IMR-90 (cell line): ENCODE measurements at regions not wholly inside any gene's neighbourhood (a gene's known extent, or its start where the extent isn't known, plus 50 kb on each side); places are given as distances from the start of the nearest gene placed in this dataset.

Experiments used
- ATAC-seq: fragments of 200-7000 bp; cut with Tn5 transposase; 2 replicates; pipeline ENCODE4 v1.9.1; 2020; ENCODE audit warnings: low read depth, mild to moderate bottlenecking, moderate library complexity
- BruUV-seq: library from RNA; stranded (reverse); fragments of 400-500 nt; replicated peaks from 2 replicates; lab custom pipeline; 2021; lab: Mats Ljungman, UMichigan
- CTCF ChIA-PET: fragments of 300-600 bp; formaldehyde crosslinking; extraction: SDS; loops from one replicate; lab custom pipeline; 2021; ENCODE audit warnings: antibody characterized with exemption; lab: Yijun Ruan, JAX
- POLR2A ChIA-PET: fragments of 300-600 bp; sonication (Branson Sonifier 250); formaldehyde crosslinking; loops from one replicate; lab custom pipeline; 2022; ENCODE audit warnings: antibody characterized with exemption; ENCODE audit not compliant: unreplicated experiment; lab: Charles Lee
- DNase-seq: peaks from one replicate; pipeline ENCODE4 v3.0.0; 2013
- H2AFZ ChIP-seq: replicated peaks from 2 replicates; pipeline ENCODE3; 2013; ENCODE audit warnings: low read length, mild to moderate bottlenecking; ENCODE audit not compliant: poor library complexity
- H2AK5ac ChIP-seq: 2 replicates; pipeline ENCODE4 v1.6.1; 2013; ENCODE audit warnings: low read depth, low read length, inconsistent platforms
- H2AK9ac ChIP-seq: replicated peaks from 2 replicates; pipeline ENCODE3; 2013; ENCODE audit warnings: mild to moderate bottlenecking, low read depth, low read length, moderate library complexity; ENCODE audit not compliant: poor library complexity
- H2BK120ac ChIP-seq: 2 replicates; pipeline ENCODE4 v1.6.1; 2013; ENCODE audit warnings: low read depth, low read length, inconsistent platforms
- H2BK15ac ChIP-seq: 3 replicates; pipeline ENCODE4 v1.6.1; 2013; ENCODE audit warnings: low read depth, low read length, inconsistent platforms
- H2BK20ac ChIP-seq: 2 replicates; pipeline ENCODE4 v1.6.1; 2013; ENCODE audit warnings: low read depth, mild to moderate bottlenecking, inconsistent platforms, low read length, moderate library complexity
- H2BK5ac ChIP-seq: 2 replicates; pipeline ENCODE4 v1.6.1; 2013; ENCODE audit warnings: mild to moderate bottlenecking, low read depth, low read length, inconsistent platforms; ENCODE audit not compliant: poor library complexity, severe bottlenecking
- H3K14ac ChIP-seq: replicated peaks from 2 replicates; pipeline ENCODE4 v1.6.1; 2013; ENCODE audit warnings: low read depth, low read length, inconsistent platforms
- H3K18ac ChIP-seq: 2 replicates; pipeline ENCODE4 v1.6.1; 2013; ENCODE audit warnings: low read depth, low read length, control low read depth
- H3K23ac ChIP-seq: 2 replicates; pipeline ENCODE4 v1.6.1; 2013; ENCODE audit warnings: low read depth, low read length, inconsistent platforms
- H3K27ac ChIP-seq: 2 replicates; pipeline ENCODE4 v1.5.1; 2013; ENCODE audit warnings: mild to moderate bottlenecking, control low read depth, low read length; ENCODE audit not compliant: insufficient read depth
- H3K27me3 ChIP-seq: 2 replicates; pipeline ENCODE4 v1.6.1; 2013; ENCODE audit warnings: low read length; ENCODE audit not compliant: control insufficient read depth, insufficient read depth
- H3K36me3 ChIP-seq: 2 replicates; pipeline ENCODE4 v1.6.1; 2013; ENCODE audit warnings: low read length, mixed read lengths; ENCODE audit not compliant: control insufficient read depth, insufficient read depth
- H3K4ac ChIP-seq: 2 replicates; pipeline ENCODE4 v1.6.1; 2013; ENCODE audit warnings: low read depth, low read length, inconsistent platforms
- H3K4me1 ChIP-seq: 2 replicates; pipeline ENCODE4 v1.6.1; 2013; ENCODE audit warnings: low read length, mixed read lengths; ENCODE audit not compliant: control insufficient read depth, insufficient read depth
- H3K4me2 ChIP-seq: 2 replicates; pipeline ENCODE4 v1.6.1; 2013; ENCODE audit warnings: low read depth, mild to moderate bottlenecking, control low read depth, low read length, moderate library complexity
- H3K4me3 ChIP-seq: 2 replicates; pipeline ENCODE4 v1.5.1; 2013; ENCODE audit warnings: low read depth, mild to moderate bottlenecking, control low read depth, low read length, moderate library complexity; ENCODE audit not compliant: insufficient read depth
- H3K56ac ChIP-seq: 2 replicates; pipeline ENCODE4 v1.6.1; 2013; ENCODE audit warnings: low read length, inconsistent platforms; ENCODE audit not compliant: insufficient read depth; ENCODE audit errors: extremely low read depth
- H3K79me1 ChIP-seq, 2 experiments: 2 replicates each; pipeline ENCODE4 v1.6.1; 2013; ENCODE audit warnings: low read length in 2 of 2, inconsistent platforms in 1 of 2, low read depth in 1 of 2
- H3K9ac ChIP-seq: 2 replicates; pipeline ENCODE4 v1.6.1; 2013; ENCODE audit warnings: low read depth, low read length, control low read depth
- H3K9me1 ChIP-seq: 2 replicates; pipeline ENCODE4 v1.6.1; 2013; ENCODE audit warnings: low read length, inconsistent platforms; ENCODE audit not compliant: insufficient read depth
- H3K9me3 ChIP-seq: 2 replicates; pipeline ENCODE4 v1.6.1; 2013; ENCODE audit warnings: low read length; ENCODE audit not compliant: control insufficient read depth, insufficient read depth
- H4K20me1 ChIP-seq: 2 replicates; pipeline ENCODE4 v1.6.1; 2013; ENCODE audit warnings: low read length, inconsistent platforms; ENCODE audit not compliant: insufficient read depth
- H4K5ac ChIP-seq: 2 replicates; pipeline ENCODE4 v1.6.1; 2013; ENCODE audit warnings: mild to moderate bottlenecking, low read depth, low read length, control low read depth
- H4K8ac ChIP-seq, 2 experiments: 2 replicates each; pipeline ENCODE4 v1.6.1; 2013; ENCODE audit warnings: low read depth in 2 of 2, low read length in 2 of 2, control low read depth in 1 of 2, inconsistent platforms in 1 of 2
- H4K91ac ChIP-seq: 2 replicates; pipeline ENCODE4 v1.6.1; 2013; ENCODE audit warnings: low read depth, low read length, inconsistent platforms; ENCODE audit not compliant: insufficient read depth
- BHLHE40 ChIP-seq: fragments of 150-350 bp; IDR thresholded peaks from 2 replicates; pipeline ENCODE4 v1.6.1; 2016; ENCODE audit warnings: mild to moderate bottlenecking, low read depth, low read length
- MAFK ChIP-seq: IDR thresholded peaks from 2 replicates; pipeline ENCODE4 v1.6.1; 2012; ENCODE audit warnings: low read depth, low read length, improper control_type of control experiment
- MAZ ChIP-seq: IDR thresholded peaks from 2 replicates; pipeline ENCODE4 v1.6.1; 2012; ENCODE audit warnings: low read depth, mild to moderate bottlenecking, low read length, improper control_type of control experiment, moderate library complexity, borderline replicate concordance
- MXI1 ChIP-seq: IDR thresholded peaks from 2 replicates; pipeline ENCODE4 v1.6.1; 2012; ENCODE audit warnings: low read depth, mild to moderate bottlenecking, low read length, moderate library complexity, borderline replicate concordance
- RAD21 ChIP-seq: IDR thresholded peaks from 2 replicates; pipeline ENCODE4 v1.6.1; 2012; ENCODE audit warnings: low read length, improper control_type of control experiment
- SMC3 ChIP-seq: fragments of 150-350 bp; IDR thresholded peaks from 2 replicates; pipeline ENCODE4 v1.6.1; 2016; ENCODE audit warnings: low read depth, mild to moderate bottlenecking, antibody characterized with exemption, low read length, moderate library complexity
- WGBS, 2 experiments: methylation state at CpG; one replicate each; pipeline versions ENCODE4 v1.1.5 to v1.1.7; 2013; ENCODE audit warnings: missing lambda C conversion rate in 2 of 2; ENCODE audit not compliant: insufficient read length in 1 of 2; ENCODE audit errors: extremely low coverage in 2 of 2; 5-methylcytosine and 5-hydroxymethylcytosine counted together
- dilution Hi-C: fragments of 300-500 bp; cut with HindIII; formaldehyde crosslinking; loops from one replicate; pipeline ENCODE4 v1.14.3; 2018; ENCODE audit warnings: low sequenced_read_pairs; ENCODE audit not compliant: unreplicated experiment
- in situ Hi-C: fragments of 300-500 bp; cut with MboI; formaldehyde crosslinking; loops from 3 replicates; pipeline ENCODE4 v1.14.3; 2019; ENCODE audit warnings: low sequenced_read_pairs, inconsistent platforms, mixed read lengths
- intact Hi-C: fragments of 100-400 bp; cut with micrococcal nuclease; formaldehyde crosslinking; loops from 2 replicates; pipeline ENCODE4 v1.10.0; 2022
- TF ChIP-seq, protein P1 (sequence below): fragments of 150-350 bp; IDR thresholded peaks from 2 replicates; pipeline ENCODE4 v1.6.1; 2016; ENCODE audit warnings: low read depth, mild to moderate bottlenecking, low read length, moderate library complexity, borderline replicate concordance

DNA sequence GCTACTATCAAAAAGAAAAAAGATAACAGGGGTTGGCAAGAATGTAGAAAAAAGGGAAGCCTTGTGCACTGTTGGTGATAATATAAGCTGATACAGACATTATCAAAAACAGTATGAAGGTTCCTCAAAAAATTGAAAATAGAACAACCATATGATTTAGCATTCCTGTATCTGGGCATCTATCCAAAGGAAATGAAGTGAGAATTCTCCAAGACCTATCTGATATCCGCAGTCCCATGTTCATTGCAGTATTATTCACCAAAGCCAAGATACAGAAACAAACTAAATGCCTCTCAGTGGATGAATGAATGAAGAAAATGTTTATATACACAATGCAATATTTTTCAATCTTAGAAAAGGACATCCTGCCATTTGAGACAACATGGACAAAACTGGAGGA, 1943.3 kb downstream of the MAT2B start:
- CTCF ChIA-PET, result no interaction called here
- H4K91ac ChIP-seq, result no peak overlapping the region
- no peak overlapping the region for H2BK15ac ChIP-seq
- no peak for TF ChIP-seq BHLHE40
- TF ChIP-seq MAFK, result peak; percentile 7; the same call in 1 of the 2 replicates
- TF ChIP-seq MAZ, result no peak
- TF ChIP-seq, protein P1, sequence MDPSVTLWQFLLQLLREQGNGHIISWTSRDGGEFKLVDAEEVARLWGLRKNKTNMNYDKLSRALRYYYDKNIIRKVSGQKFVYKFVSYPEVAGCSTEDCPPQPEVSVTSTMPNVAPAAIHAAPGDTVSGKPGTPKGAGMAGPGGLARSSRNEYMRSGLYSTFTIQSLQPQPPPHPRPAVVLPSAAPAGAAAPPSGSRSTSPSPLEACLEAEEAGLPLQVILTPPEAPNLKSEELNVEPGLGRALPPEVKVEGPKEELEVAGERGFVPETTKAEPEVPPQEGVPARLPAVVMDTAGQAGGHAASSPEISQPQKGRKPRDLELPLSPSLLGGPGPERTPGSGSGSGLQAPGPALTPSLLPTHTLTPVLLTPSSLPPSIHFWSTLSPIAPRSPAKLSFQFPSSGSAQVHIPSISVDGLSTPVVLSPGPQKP, result no peak
- no peak for TF ChIP-seq SMC3
- TF ChIP-seq RAD21, result no peak
- TF ChIP-seq MXI1, result no peak
- no peak overlapping the region for H2AK9ac ChIP-seq
- H2AFZ ChIP-seq, result no peak overlapping the region
- H4K8ac ChIP-seq, result no peak overlapping the region
- H3K4ac ChIP-seq, result no peak overlapping the region
- no TSS peak for BruUV-seq
- DNase-seq (peak; percentile 71), ATAC-seq (peak; percentile 74)
- no peak overlapping the region for H3K14ac ChIP-seq
- no peaks in the 10 kb centered on the region for H3K4me1 ChIP-seq
- dilution Hi-C loops, result no loop called here
- intact Hi-C loops, result no loop called here
- H3K18ac ChIP-seq, result no peak overlapping the region
- H4K20me1 ChIP-seq, result no peaks in the 10 kb centered on the region
- H3K27ac ChIP-seq, result no peak overlapping the region
- no peak overlapping the region for H2BK20ac ChIP-seq
- H3K9me1 ChIP-seq, result no peaks in the 10 kb centered on the region
- no CpG with 5 or more reads among the region's 1 CpG for WGBS, 2 experiments
- H2BK120ac ChIP-seq, result no peak overlapping the region
- no peak overlapping the region for H2BK5ac ChIP-seq
- no peak overlapping the region for H3K9ac ChIP-seq
- no peak overlapping the region for H3K4me3 ChIP-seq
- POLR2A ChIA-PET, result no interaction called here
- H4K5ac ChIP-seq, result no peak overlapping the region
- H3K4me2 ChIP-seq, result no peak overlapping the region
- no peaks in the 10 kb centered on the region for H3K9me3 ChIP-seq
- H3K79me1 ChIP-seq, result no peaks in the 10 kb centered on the region
- no peak overlapping the region for H3K23ac ChIP-seq
- H3K36me3 ChIP-seq, result no peaks in the 10 kb centered on the region
- no peak overlapping the region for H2AK5ac ChIP-seq
- no peak overlapping the region for H3K56ac ChIP-seq
- in situ Hi-C loops, result no loop called here
- no peaks in the 10 kb centered on the region for H3K27me3 ChIP-seq
